K562 (cell line): ENCODE measurements at regions not wholly inside any gene's neighbourhood (a gene's known extent, or its start where the extent isn't known, plus 50 kb on each side); places are given as distances from the start of the nearest gene placed in this dataset.

ENCODE experiments used
- ARNT ChIP-seq, 2 experiments: fragments of 450-650 bp; IDR thresholded peaks; 2 replicates each; pipeline ENCODE4 v1.6.1; 2016; ENCODE audit warnings: mild to moderate bottlenecking in 1 of 2
- BCOR ChIP-seq: fragments of 450-650 bp; IDR thresholded peaks from 2 replicates; pipeline ENCODE4 v1.6.1; 2016
- BRF2 ChIP-seq: IDR thresholded peaks from 3 replicates; pipeline ENCODE4 v1.6.1; 2011; ENCODE audit warnings: borderline replicate concordance, mild to moderate bottlenecking; ENCODE audit not compliant: insufficient read length, insufficient read depth
- FOXJ2 ChIP-seq: fragments of 200-800 bp; sonication (Bioruptor generic); IDR thresholded peaks from 2 replicates; pipeline ENCODE4 v1.6.1; 2016; ENCODE audit warnings: missing genetic modification characterization, missing compliant biosample characterization
- HOMEZ ChIP-seq: fragments of 250-450 bp; sonication (Bioruptor Pico); IDR thresholded peaks from 2 replicates; pipeline ENCODE4 v1.4.0; 2020; ENCODE audit warnings: mild to moderate bottlenecking, moderate library complexity
- KLF10 ChIP-seq: fragments of 250-450 bp; sonication (Bioruptor Pico); IDR thresholded peaks from 2 replicates; pipeline ENCODE4 v1.6.1; 2021; ENCODE audit warnings: matching md5 sums
- NELFE ChIP-seq: IDR thresholded peaks from 2 replicates; pipeline ENCODE4 v1.6.1; 2011; ENCODE audit warnings: mild to moderate bottlenecking; ENCODE audit not compliant: insufficient read depth, insufficient read length
- NR2C2 ChIP-seq, 2 experiments: fragments of 200-800 bp in 1 of 2; sonication (Bioruptor generic) in 1 of 2; sonication (generic) in 1 of 2; formaldehyde crosslinking in 1 of 2; IDR thresholded peaks; 2 replicates each; pipeline versions ENCODE4 v1.6.1 to v1.8.0; 2016 to 2022; ENCODE audit warnings: mild to moderate bottlenecking in 1 of 2, missing compliant biosample characterization in 1 of 2, missing genetic modification characterization in 1 of 2, missing genetic modification reagents in 1 of 2
- POU5F1 ChIP-seq: fragments of 150-350 bp; IDR thresholded peaks from 2 replicates; pipeline ENCODE4 v1.6.1; 2014; ENCODE audit warnings: borderline replicate concordance, low read length, low read depth, mild to moderate bottlenecking; ENCODE audit not compliant: partially characterized antibody
- PRMT5 ChIP-seq: sonication (generic); formaldehyde crosslinking; IDR thresholded peaks from 2 replicates; pipeline ENCODE4 v1.5.0; 2020; ENCODE audit warnings: missing genetic modification reagents
- SIX5 ChIP-seq, 2 experiments: IDR thresholded peaks; 2 replicates each; pipeline ENCODE4 v1.6.1; 2011; ENCODE audit warnings: low read length in 2 of 2, borderline replicate concordance in 1 of 2, low read depth in 1 of 2, mild to moderate bottlenecking in 1 of 2, moderate library complexity in 1 of 2; ENCODE audit not compliant: insufficient read depth in 1 of 2
- VEZF1 ChIP-seq: fragments of 200-800 bp; sonication (Bioruptor generic); IDR thresholded peaks from 2 replicates; pipeline ENCODE4 v1.6.1; 2017; ENCODE audit warnings: missing genetic modification characterization, missing compliant biosample characterization
- ZFP91 ChIP-seq: sonication (generic); formaldehyde crosslinking; IDR thresholded peaks from 2 replicates; pipeline ENCODE4 v1.8.0; 2022; ENCODE audit warnings: mild to moderate bottlenecking, missing genetic modification reagents
- ZNF395 ChIP-seq: fragments of 200-800 bp; sonication (Bioruptor generic); IDR thresholded peaks from 2 replicates; pipeline ENCODE4 v1.6.1; 2017; ENCODE audit warnings: missing genetic modification characterization, missing compliant biosample characterization
- ZNF57 ChIP-seq: fragments of 450-650 bp; formaldehyde crosslinking; IDR thresholded peaks from 2 replicates; pipeline ENCODE4 v1.4.0; 2020; ENCODE audit warnings: mild to moderate bottlenecking, moderate library complexity
- ZNF699 ChIP-seq: fragments of 250-450 bp; sonication (Bioruptor Pico); IDR thresholded peaks from 2 replicates; pipeline ENCODE4 v1.8.0; 2021; ENCODE audit warnings: mild to moderate bottlenecking, moderate library complexity; ENCODE audit not compliant: insufficient replicate concordance
- ZNF830 ChIP-seq: fragments of 250-450 bp; sonication (Bioruptor Pico); IDR thresholded peaks from 2 replicates; pipeline ENCODE4 v1.5.0; 2021; ENCODE audit warnings: mild to moderate bottlenecking

GRCh38 chr6:28803337-28803709 is 120.5 kb downstream of the TRIM27 start (continued):
- TF ChIP-seq ZNF395 (CRISPR knock-in tag) (no peak), NR2C2 (CRISPR knock-in tag; IDR thresholded peaks at IDR 0.05) (no peak), NR2C2 (tag; IDR thresholded peaks at IDR 0.05) (no peak), KLF10 (CRISPR knock-in tag) (no peak), PRMT5 (no peak), SIX5 (IDR thresholded peaks at IDR 0.05; ENCODE audit: borderline replicate concordance in 1 of 2, insufficient read depth in 1 of 2, low read depth in 1 of 2, low read length in 2 of 2) (no peak), POU5F1 (no peak), ARNT (IDR thresholded peaks at IDR 0.05) (peak in 1 of 2 experiments; percentile 67; a peak in 2 of 4 replicates), BCOR (peak; percentile 89), NELFE (no peak), VEZF1 (CRISPR knock-in tag) (no peak), ZNF830 (CRISPR knock-in tag) (no peak), BRF2 (no peak), FOXJ2 (tag) (no peak), ZNF699 (CRISPR knock-in tag) (no peak), ZNF57 (CRISPR knock-in tag) (no peak), HOMEZ (CRISPR knock-in tag) (no peak), ZFP91 (CRISPR knock-in tag) (no peak)
